Effector memory CD4-positive, alpha-beta T cell (primary cell): ENCODE measurements at regions not wholly inside any gene's neighbourhood (a gene's known extent, or its start where the extent isn't known, plus 50 kb on each side); places are given as distances from the start of the nearest gene placed in this dataset.

Experiments
- DNase-seq, 3 donors: peaks; one replicate each; pipeline ENCODE4 v3.0.0-alpha.2; 2020
- H3K27ac ChIP-seq: 2 replicates; pipeline ENCODE4 v1.7.0; 2013; ENCODE audit warnings: mild to moderate bottlenecking, low read length, moderate library complexity; ENCODE audit not compliant: insufficient read depth, poor library complexity, severe bottlenecking
- H3K27me3 ChIP-seq: replicated peaks from 2 replicates; pipeline ENCODE4 v1.7.0; 2013; ENCODE audit warnings: mild to moderate bottlenecking, low read length; ENCODE audit not compliant: insufficient read depth, control insufficient read depth, poor library complexity, severe bottlenecking
- H3K36me3 ChIP-seq: 2 replicates; pipeline ENCODE4 v1.7.0; 2013; ENCODE audit warnings: mild to moderate bottlenecking, low read length, moderate library complexity; ENCODE audit not compliant: control insufficient read depth, insufficient read depth
- H3K4me1 ChIP-seq: 2 replicates; pipeline ENCODE4 v1.7.0; 2013; ENCODE audit warnings: low read length, mild to moderate bottlenecking; ENCODE audit not compliant: control insufficient read depth, insufficient read depth, poor library complexity, severe bottlenecking
- H3K4me3 ChIP-seq: 2 replicates; pipeline ENCODE4 v1.7.0; 2013; ENCODE audit warnings: low read length, low read depth, mild to moderate bottlenecking; ENCODE audit not compliant: insufficient read depth, poor library complexity, severe bottlenecking
- H3K9me3 ChIP-seq: 2 replicates; pipeline ENCODE4 v1.7.0; 2013; ENCODE audit warnings: mild to moderate bottlenecking, low read length, moderate library complexity; ENCODE audit not compliant: control insufficient read depth

GRCh38 chr13:73223372-73223781 is 164.6 kb downstream of the KLF5 start:
- no peak for DNase-seq
- H3K27ac ChIP-seq: no peak overlapping the region
- H3K27me3 ChIP-seq: no peaks in the 10 kb centered on the region
- no peaks in the 10 kb centered on the region for H3K4me1 ChIP-seq
- no peak overlapping the region for H3K4me3 ChIP-seq
- H3K36me3 ChIP-seq: no peaks in the 10 kb centered on the region
- no peaks in the 10 kb centered on the region for H3K9me3 ChIP-seq

DNA sequence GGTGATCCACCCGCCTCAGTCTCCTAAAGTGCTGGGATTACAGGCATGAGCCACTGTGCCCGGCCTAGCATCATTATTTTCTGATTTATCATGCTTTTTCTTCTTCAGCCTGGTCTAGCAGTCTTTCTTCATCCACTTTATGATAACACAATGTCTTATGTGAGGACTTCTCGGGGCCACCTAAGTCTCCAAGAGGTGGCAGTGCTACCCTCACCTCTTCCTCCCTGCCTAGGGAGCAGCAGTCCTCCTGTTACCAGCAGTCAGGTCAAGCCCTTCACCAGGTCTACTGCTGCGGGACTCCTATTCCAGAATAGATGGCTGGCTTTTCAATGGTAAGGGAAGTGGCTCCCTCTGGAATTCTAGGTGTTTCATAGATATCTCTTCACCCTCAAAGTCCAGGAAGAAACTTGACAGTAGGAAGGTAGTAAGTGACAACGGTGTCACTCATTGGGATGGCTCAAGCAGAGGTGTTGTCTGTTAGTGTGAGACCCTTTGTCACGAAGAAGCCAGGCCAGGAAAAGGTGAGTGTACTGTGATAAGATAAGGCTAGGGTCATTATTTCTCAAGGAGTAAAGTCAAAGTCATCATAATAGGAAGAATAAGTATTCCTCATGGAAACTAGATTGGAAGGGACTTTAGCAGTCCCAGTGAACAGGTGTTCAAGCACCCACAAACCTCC is 164.0 kb downstream of the KLF5 start:
- Histone ChIP-seq H3K4me1 (no peaks in the 10 kb centered on the region), H3K27ac (no peak overlapping the region), H3K4me3 (no peak overlapping the region), H3K9me3 (no peaks in the 10 kb centered on the region), H3K27me3 (no peaks in the 10 kb centered on the region), H3K36me3 (no peaks in the 10 kb centered on the region)
- no peak for DNase-seq

DNA sequence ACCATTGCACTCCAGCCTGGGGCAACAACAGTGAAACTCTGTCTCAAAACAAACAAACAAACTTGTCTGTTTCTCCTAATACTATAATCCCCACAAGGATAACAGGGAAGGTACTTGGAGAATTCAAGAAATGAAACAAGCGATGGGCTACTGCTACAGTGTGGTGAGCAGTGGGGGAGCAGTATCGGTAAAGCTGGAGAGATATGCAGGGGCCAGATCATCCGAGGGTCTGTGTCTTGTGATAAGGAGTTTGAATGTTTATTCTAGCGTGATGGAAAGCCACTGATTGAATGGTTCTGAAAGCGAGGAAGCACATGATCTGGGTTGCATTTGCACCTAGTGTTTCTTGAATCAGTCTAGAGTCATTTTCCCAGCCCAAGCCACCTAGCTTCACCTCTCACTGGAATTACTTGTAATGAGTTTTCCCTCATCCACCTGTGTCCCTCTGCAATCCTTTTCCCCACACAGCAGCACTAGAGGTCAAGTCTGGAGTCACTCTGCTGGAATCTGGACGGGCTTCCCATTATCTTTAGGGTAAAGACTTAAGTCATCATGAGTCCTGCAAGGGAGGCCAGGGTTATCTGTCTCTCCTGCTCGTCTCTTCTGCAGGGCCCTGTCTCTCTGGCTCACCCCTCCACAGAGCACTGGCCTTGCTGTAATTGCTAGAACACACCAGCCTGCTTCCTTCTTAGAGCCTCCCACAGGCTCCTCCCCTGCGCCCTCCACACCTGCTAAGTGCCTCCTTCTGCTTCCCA is 162.3 kb downstream of the KLF5 start:
- no peak for DNase-seq

DNA sequence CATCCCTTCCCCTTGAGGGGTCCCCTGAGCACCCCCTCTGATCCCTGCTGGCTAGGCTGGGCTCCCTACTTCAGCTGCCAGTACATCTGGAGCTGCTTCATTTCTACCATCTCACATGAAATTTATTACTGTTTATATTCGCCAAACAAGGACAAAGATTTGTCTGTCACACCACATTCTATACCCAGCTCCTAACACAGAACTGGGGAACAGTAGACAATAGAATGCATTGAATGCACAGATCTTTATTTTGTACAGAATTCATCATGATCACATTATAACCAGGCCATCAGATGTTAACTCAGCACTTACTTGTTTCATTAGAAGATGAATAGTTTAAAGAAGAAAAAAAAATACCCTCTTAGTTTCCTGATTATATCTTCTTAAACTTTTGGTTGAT is 159.4 kb downstream of the KLF5 start:
- no peaks in the 10 kb centered on the region for H3K9me3 ChIP-seq
- H3K27me3 ChIP-seq: no peaks in the 10 kb centered on the region
- no peaks in the 10 kb centered on the region for H3K4me1 ChIP-seq
- H3K36me3 ChIP-seq: no peaks in the 10 kb centered on the region
- no peak overlapping the region for H3K4me3 ChIP-seq
- no peak overlapping the region for H3K27ac ChIP-seq
- no peak for DNase-seq

More for the DNA sequence above, 162.3 kb downstream of the KLF5 start:
- no peak overlapping the region for H3K4me3 ChIP-seq
- H3K9me3 ChIP-seq: no peaks in the 10 kb centered on the region
- H3K27ac ChIP-seq: no peak overlapping the region
- no peaks in the 10 kb centered on the region for H3K4me1 ChIP-seq
- H3K27me3 ChIP-seq: no peaks in the 10 kb centered on the region
- H3K36me3 ChIP-seq: no peaks in the 10 kb centered on the region

DNA sequence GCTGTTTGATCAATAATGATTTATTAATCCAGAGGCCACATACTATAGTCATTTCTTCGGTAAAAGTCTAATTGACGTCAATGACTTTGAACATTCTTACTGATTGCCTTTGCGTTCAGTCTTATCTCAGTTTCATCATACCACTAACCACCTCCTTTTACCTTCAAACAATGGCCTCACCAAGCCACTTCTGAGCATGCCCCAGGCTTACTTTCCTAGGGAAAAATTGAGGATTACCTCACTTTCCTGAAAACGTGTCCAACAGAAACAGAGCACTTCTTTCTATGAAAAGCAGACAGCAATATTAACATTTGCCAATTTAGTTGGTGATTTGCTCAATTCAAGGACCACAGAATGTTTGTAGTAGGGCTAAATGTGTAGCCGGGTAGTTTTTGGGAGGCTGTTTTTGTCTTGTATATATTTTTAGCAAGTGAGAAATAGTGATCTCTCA is 157.6 kb downstream of the KLF5 start:
- no peak overlapping the region for H3K27ac ChIP-seq
- H3K9me3 ChIP-seq: no peaks in the 10 kb centered on the region
- no peak overlapping the region for H3K4me3 ChIP-seq
- H3K4me1 ChIP-seq: no peaks in the 10 kb centered on the region
- H3K27me3 ChIP-seq: no peaks in the 10 kb centered on the region
- no peaks in the 10 kb centered on the region for H3K36me3 ChIP-seq
- DNase-seq: no peak

DNA sequence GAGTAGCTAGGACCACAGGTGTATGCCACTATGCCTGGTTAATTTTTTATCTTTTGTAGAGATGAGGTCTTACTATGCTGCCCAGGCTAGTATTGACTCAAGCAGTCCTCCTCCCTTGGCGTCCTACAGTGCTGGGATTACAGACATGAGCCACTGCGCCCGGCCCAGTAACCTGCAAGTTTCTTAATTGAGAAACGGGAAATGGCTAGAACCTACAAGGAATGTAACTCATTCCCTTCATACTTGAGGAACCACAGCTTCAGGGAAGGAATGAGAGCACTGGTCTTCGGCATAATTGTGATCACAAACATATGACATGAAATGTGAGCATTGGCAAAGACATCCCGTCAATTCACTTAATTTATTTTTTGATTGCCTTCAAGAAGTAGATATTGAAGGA is 157.0 kb downstream of the KLF5 start:
- H3K27me3 ChIP-seq: no peaks in the 10 kb centered on the region
- H3K9me3 ChIP-seq: no peaks in the 10 kb centered on the region
- no peaks in the 10 kb centered on the region for H3K4me1 ChIP-seq
- no peak overlapping the region for H3K4me3 ChIP-seq
- no peak for DNase-seq
- no peaks in the 10 kb centered on the region for H3K36me3 ChIP-seq
- H3K27ac ChIP-seq: no peak overlapping the region

GRCh38 chr13:73212482-73212881 is 153.7 kb downstream of the KLF5 start:
- no peak for DNase-seq
- Histone ChIP-seq H3K4me3 (no peak overlapping the region), H3K27me3 (no peaks in the 10 kb centered on the region), H3K9me3 (no peaks in the 10 kb centered on the region), H3K27ac (no peak overlapping the region), H3K36me3 (no peaks in the 10 kb centered on the region), H3K4me1 (no peaks in the 10 kb centered on the region)

DNA sequence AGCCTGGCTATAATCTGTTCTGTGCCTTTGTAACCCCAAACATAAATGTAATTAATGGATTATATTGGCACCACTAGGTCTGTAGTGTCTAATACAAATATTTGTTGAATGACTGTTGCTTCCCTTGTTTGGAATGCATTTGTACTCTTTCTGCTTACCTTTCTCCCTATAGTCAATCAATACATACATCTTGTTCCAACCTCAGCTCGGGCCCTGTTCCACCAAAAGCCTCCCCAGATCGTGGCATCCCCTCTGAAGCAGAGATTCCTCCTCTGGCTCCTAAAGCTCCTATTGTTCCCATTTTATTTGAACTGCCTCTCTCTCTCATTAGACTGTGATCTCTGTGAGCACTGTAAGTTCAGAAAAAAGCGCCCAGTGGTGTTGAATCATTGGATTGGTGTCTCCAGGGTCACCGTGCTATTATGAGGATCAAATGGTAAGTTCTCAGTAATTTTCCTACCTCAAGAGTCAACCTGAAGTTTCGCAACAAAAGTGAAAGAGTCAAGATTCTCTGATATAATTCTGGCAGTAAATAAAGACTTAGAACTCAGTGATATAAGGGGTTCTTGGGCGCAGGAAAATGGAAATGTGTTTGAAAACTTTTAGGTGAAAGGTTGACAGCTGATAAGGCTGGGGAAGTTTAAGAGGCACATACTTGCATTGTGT is 151.5 kb downstream of the KLF5 start:
- H3K4me3 ChIP-seq: no peak overlapping the region
- no peaks in the 10 kb centered on the region for H3K27me3 ChIP-seq
- no peaks in the 10 kb centered on the region for H3K4me1 ChIP-seq
- no peaks in the 10 kb centered on the region for H3K36me3 ChIP-seq
- no peak for DNase-seq
- H3K9me3 ChIP-seq: no peaks in the 10 kb centered on the region
- H3K27ac ChIP-seq: no peak overlapping the region

DNA sequence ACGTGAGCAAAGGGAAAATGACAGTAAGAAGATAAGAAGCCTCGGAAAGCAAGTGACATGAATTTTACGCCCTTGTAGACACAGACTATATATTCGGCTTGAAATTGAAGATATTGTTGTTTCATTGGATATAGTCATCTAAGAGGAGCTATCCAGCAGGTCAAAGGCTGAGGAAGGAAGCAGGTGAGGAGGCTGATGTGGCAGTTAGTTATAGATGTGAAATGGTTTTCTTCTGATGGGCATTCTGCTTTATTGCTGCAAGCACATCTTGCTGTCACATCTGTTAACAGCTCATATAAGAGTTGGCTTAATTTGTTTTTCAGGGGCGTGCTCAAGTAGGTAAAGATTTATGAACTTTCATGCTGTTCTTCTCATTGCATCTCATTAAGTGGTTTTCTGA is 146.1 kb downstream of the KLF5 start:
- Histone ChIP-seq H3K9me3 (no peaks in the 10 kb centered on the region), H3K27ac (no peak overlapping the region), H3K4me1 (no peaks in the 10 kb centered on the region), H3K27me3 (no peaks in the 10 kb centered on the region), H3K36me3 (no peaks in the 10 kb centered on the region), H3K4me3 (no peak overlapping the region)
- DNase-seq: no peak

DNA sequence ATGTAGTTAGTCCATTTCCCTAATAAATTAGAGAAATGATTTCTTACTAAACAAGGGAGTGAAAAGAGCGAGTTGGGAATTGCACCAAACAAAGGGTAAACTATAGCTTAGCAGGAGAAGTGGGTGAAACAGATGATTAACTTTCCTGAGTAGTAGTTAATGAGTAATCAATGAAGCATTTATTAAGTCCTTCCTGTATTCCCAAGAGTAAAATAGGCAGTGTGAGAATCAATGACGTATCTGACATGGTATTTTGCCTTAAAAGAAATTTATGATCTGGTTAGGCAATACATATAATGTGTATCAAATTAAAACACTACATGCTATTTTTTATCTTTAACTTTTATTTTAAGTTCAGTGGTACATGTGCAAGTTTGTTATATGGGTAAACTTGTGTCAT is 142.8 kb downstream of the KLF5 start:
- Histone ChIP-seq H3K4me1 (no peaks in the 10 kb centered on the region), H3K36me3 (no peaks in the 10 kb centered on the region), H3K27ac (no peak overlapping the region), H3K4me3 (no peak overlapping the region), H3K9me3 (no peaks in the 10 kb centered on the region), H3K27me3 (no peaks in the 10 kb centered on the region)
- DNase-seq: no peak
